ENCODE measurements at regions not wholly inside any gene's neighbourhood (a gene's known extent, or its start where the extent isn't known, plus 50 kb on each side); places are given as distances from the start of the nearest gene placed in this dataset.

DNA sequence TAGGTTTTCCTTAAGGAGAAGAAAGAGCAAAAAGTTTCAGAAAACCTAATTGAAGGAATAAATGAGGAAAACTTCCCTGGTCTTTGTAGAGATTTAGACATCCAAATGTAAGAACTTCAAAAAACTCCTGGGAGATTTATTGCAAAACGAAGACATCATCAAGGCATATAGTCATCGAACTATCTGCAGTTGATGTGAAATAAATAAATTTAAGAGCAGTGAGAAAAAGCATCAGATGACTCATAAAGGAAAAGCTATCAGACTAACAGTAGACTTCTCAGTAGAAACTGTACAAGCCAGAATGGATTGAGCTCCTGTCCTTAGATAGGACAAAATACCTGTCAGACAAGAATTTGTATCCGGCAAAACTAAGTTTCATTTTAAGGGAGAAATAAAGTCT, 569.4 kb upstream of the ADAMTS5 start:
- TF ChIP-seq EZH2 (IDR thresholded peaks at IDR 0.05; ENCODE audit: low read length) = no peak
- TF ChIP-seq, protein P1, sequence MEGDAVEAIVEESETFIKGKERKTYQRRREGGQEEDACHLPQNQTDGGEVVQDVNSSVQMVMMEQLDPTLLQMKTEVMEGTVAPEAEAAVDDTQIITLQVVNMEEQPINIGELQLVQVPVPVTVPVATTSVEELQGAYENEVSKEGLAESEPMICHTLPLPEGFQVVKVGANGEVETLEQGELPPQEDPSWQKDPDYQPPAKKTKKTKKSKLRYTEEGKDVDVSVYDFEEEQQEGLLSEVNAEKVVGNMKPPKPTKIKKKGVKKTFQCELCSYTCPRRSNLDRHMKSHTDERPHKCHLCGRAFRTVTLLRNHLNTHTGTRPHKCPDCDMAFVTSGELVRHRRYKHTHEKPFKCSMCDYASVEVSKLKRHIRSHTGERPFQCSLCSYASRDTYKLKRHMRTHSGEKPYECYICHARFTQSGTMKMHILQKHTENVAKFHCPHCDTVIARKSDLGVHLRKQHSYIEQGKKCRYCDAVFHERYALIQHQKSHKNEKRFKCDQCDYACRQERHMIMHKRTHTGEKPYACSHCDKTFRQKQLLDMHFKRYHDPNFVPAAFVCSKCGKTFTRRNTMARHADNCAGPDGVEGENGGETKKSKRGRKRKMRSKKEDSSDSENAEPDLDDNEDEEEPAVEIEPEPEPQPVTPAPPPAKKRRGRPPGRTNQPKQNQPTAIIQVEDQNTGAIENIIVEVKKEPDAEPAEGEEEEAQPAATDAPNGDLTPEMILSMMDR (optimal IDR thresholded peaks at IDR 0.05 in 1 of 3, IDR thresholded peaks at IDR 0.05 in 1 of 3, conservative IDR thresholded peaks at IDR 0.05 in 1 of 3; ENCODE audit: extremely low read depth in 1 of 3, insufficient read depth in 2 of 3, low read length in 3 of 3) = no peak
